Osteocyte (in vitro differentiated cells): ENCODE measurements at regions not wholly inside any gene's neighbourhood (a gene's known extent, or its start where the extent isn't known, plus 50 kb on each side); places are given as distances from the start of the nearest gene placed in this dataset.

Source experiments
- DNase-seq: peaks from one replicate; pipeline ENCODE4 v3.0.0; 2021; ENCODE audit warnings: mixed read lengths; ENCODE audit not compliant: unreplicated experiment; ENCODE audit errors: extremely low spot score
- H3K27ac Mint-ChIP-seq: one replicate; pipeline ENCODE4 v1.8.0; 2021; ENCODE audit warnings: mild to moderate bottlenecking, mixed read lengths; ENCODE audit not compliant: unreplicated experiment
- H3K27me3 Mint-ChIP-seq: one replicate; pipeline ENCODE4 v1.8.0; 2021; ENCODE audit warnings: mixed read lengths; ENCODE audit not compliant: unreplicated experiment
- H3K36me3 Mint-ChIP-seq: one replicate; pipeline ENCODE4 v1.8.0; 2021; ENCODE audit warnings: mixed read lengths; ENCODE audit not compliant: unreplicated experiment
- H3K4me1 Mint-ChIP-seq: one replicate; pipeline ENCODE4 v1.8.0; 2021; ENCODE audit warnings: mixed read lengths; ENCODE audit not compliant: unreplicated experiment
- H3K4me3 Mint-ChIP-seq: one replicate; pipeline ENCODE4 v1.8.0; 2021; ENCODE audit warnings: mild to moderate bottlenecking, moderate library complexity, mixed read lengths; ENCODE audit not compliant: unreplicated experiment
- H3K9me3 Mint-ChIP-seq: one replicate; pipeline ENCODE4 v1.8.0; 2021; ENCODE audit warnings: mixed read lengths; ENCODE audit not compliant: unreplicated experiment
- CTCF ChIP-seq: fragments of 200-600 bp; sonication (generic); IDR thresholded peaks from 2 replicates; pipeline ENCODE4 v1.5.0; 2021; ENCODE audit warnings: antibody characterized with exemption, mild to moderate bottlenecking, moderate library complexity

DNA sequence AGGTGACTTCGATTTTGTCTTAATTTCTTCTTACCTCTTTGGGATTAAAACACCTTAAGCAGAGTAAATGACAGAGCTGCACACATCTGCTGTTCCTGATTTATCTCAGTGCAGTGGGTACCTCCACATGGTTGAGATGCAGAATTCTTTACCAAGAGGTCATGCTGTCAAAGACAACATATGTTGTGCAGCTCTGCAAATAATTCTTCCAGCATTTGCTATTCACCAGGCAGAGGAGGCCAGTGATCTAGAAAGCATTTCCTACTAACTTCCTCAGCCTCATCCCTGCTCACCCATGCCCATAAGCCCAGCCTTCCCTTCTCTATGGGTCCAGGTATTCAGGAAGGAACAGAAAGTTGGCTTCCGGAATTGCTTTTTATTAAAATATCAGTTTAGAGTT lies 109.3 kb downstream of the THBS2 start:
- H3K27me3 Mint-ChIP-seq = no peaks in the 10 kb centered on the region

GRCh38 chr6:169142538-169142844 lies 111.2 kb downstream of the THBS2 start:
- Mint-ChIP-seq H3K4me3 (no peak overlapping the region), H3K27ac (no peak overlapping the region)
- TF ChIP-seq CTCF = no peak

More for the DNA sequence above, 109.3 kb downstream of the THBS2 start:
- peaks cover 40% of the 10 kb centered on the region for H3K4me1 Mint-ChIP-seq
- TF ChIP-seq CTCF = no peak
- no peak overlapping the region for H3K4me3 Mint-ChIP-seq
- H3K27ac Mint-ChIP-seq = no peak overlapping the region
- peaks cover 11% of the 10 kb centered on the region for H3K9me3 Mint-ChIP-seq
- no peak for DNase-seq
- peaks cover 6% of the 10 kb centered on the region for H3K36me3 Mint-ChIP-seq

GRCh38 chr6:169141671-169142537 lies 111.7 kb downstream of the THBS2 start:
- TF ChIP-seq CTCF = no peak
- Mint-ChIP-seq H3K4me3 (no peak overlapping the region), H3K4me1 (peaks cover 45% of the 10 kb centered on the region), H3K9me3 (peaks cover 13% of the 10 kb centered on the region), H3K36me3 (no peaks in the 10 kb centered on the region), H3K27me3 (no peaks in the 10 kb centered on the region), H3K27ac (peak overlapping the region; percentile 31)
- no peak for DNase-seq

More at GRCh38 chr6:169142538-169142844, 111.2 kb downstream of the THBS2 start:
- Mint-ChIP-seq H3K9me3 (peaks cover 10% of the 10 kb centered on the region), H3K4me1 (peaks cover 45% of the 10 kb centered on the region), H3K36me3 (peaks cover under 1% of the 10 kb centered on the region), H3K27me3 (no peaks in the 10 kb centered on the region)
- no peak for DNase-seq

- Mint-ChIP-seq H3K9me3 (peaks cover 22% of the 10 kb centered on the region), H3K4me1 (peaks cover 40% of the 10 kb centered on the region), H3K27me3 (no peaks in the 10 kb centered on the region), H3K4me3 (no peak overlapping the region), H3K27ac (no peak overlapping the region), H3K36me3 (peaks cover 2% of the 10 kb centered on the region)
- TF ChIP-seq CTCF = no peak
- no peak for DNase-seq
Measured at GRCh38 chr6:169140986-169141495, 112.6 kb downstream of the THBS2 start.

DNA sequence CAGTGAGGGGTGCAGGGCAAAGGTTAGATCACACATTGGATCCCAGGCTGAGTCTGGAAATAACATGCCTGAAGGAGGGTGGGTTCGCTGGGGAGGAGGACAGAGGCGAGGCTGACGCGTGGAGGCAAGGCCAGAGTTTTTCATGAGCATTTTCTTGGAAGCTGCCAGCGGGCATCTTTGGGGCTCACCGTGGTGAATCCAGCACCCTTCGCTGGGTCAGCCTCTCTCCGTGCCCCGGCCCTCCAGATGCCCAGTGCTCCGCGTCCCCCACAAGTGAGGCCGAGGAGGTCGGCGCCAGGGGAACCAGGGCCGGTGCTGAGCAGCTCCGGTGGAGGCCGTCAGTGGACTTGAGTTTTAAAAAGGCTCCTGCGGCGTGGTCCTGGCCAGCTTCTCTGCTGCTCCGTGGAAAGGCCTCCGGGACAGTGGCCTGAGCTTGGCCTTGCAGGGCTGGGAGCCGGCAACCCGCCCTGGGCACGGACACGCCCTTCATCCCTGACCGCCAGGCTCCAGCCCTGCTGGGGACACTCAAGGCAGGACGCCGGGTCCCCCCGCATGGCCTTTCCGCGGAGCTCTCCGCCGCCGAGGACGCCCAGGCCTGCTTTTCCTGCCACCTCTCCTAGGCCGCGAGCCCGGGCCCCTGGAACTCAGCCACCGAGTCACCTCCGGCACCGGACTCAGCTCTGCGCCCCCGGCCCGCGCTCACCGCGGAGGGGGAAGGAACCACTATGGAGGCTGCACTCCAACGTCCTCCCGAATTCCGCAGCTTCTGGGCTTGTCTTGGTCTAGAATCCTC lies 114.3 kb downstream of the THBS2 start:
- no peak for TF ChIP-seq CTCF

More for the DNA sequence above, 114.3 kb downstream of the THBS2 start:
- peak; percentile 83 for DNase-seq
- Mint-ChIP-seq H3K36me3 (peaks cover 2% of the 10 kb centered on the region), H3K27me3 (no peaks in the 10 kb centered on the region), H3K4me1 (peaks cover 25% of the 10 kb centered on the region), H3K4me3 (no peak overlapping the region), H3K27ac (peak overlapping the region; percentile 38), H3K9me3 (peaks cover 32% of the 10 kb centered on the region)
